ENCODE measurements at regions not wholly inside any gene's neighbourhood (a gene's known extent, or its start where the extent isn't known, plus 50 kb on each side); places are given as distances from the start of the nearest gene placed in this dataset.

- TF ChIP-seq CTCF (IDR thresholded peaks at IDR 0.05; ENCODE audit: low read length, missing control alignments): no peak
- DNase-seq (ENCODE audit: low read depth): no peak
Measured at GRCh38 chr10:109264004-109264403, 659.3 kb downstream of the XPNPEP1 start.

GRCh38 chr10:109261231-109261630 is 662.1 kb downstream of the XPNPEP1 start:
- no peak for DNase-seq (ENCODE audit: low read depth)
- TF ChIP-seq CTCF (IDR thresholded peaks at IDR 0.05; ENCODE audit: low read length, missing control alignments): no peak
- H3K4me3 ChIP-seq (replicated peaks; ENCODE audit: low read depth, low read length): no peak overlapping the region

More at GRCh38 chr10:109264004-109264403, 659.3 kb downstream of the XPNPEP1 start:
- H3K4me3 ChIP-seq (replicated peaks; ENCODE audit: low read depth, low read length): no peak overlapping the region

- TF ChIP-seq CTCF (IDR thresholded peaks at IDR 0.05; ENCODE audit: low read length, missing control alignments): no peak
- no peak overlapping the region for H3K4me3 ChIP-seq (replicated peaks; ENCODE audit: low read depth, low read length)
- peak; percentile 21 for DNase-seq (ENCODE audit: low read depth)
Measured at GRCh38 chr10:109259293-109259692, 664.0 kb downstream of the XPNPEP1 start.

DNA sequence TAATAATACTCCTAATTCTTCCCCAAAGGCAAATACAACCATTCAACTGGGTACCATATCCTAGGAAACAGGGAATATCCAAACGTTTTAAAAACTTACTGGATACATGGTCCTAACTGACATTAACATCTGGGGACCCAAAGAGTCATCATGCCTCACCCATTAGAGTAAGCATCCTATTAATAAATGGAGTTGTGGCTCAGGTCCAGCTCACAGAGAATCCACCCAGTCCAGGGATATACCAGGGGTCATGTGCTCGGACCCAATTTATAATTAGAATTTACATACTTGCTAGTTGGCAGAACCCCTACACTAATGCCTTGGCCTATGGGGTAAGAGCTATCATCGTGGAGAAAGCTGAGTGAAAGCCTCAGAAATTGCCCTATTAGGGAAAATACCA is 670.0 kb downstream of the XPNPEP1 start:
- no peak overlapping the region for H3K4me3 ChIP-seq (replicated peaks; ENCODE audit: low read depth, low read length)
- TF ChIP-seq CTCF (IDR thresholded peaks at IDR 0.05; ENCODE audit: low read length, missing control alignments): no peak
- DNase-seq (ENCODE audit: low read depth): no peak

DNA sequence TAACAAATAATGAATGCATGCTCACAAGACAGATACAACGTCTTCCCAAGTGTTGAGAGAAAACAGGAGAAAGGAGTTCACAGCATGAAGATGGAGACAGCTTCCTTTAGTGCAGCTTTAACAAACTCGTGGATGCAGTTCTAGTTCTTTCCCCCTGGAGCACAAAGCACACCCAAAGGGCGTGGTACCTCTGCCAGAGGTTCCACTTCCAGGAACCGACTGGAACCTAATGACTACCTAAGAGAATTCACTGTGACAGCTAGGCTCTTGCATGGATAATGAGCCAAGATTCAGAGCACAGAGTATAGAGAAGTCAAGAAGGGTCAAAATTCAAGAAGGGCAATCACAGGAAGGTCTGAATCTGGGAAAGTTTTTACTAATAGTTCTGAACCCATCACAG is 673.2 kb downstream of the XPNPEP1 start:
- no peak overlapping the region for H3K4me3 ChIP-seq (replicated peaks; ENCODE audit: low read depth, low read length)
- TF ChIP-seq CTCF (IDR thresholded peaks at IDR 0.05; ENCODE audit: low read length, missing control alignments): no peak
- no peak for DNase-seq (ENCODE audit: low read depth)

GRCh38 chr10:109247814-109248213 is 675.5 kb downstream of the XPNPEP1 start:
- no peak for DNase-seq (ENCODE audit: low read depth)
- no peak overlapping the region for H3K4me3 ChIP-seq (replicated peaks; ENCODE audit: low read depth, low read length)
- TF ChIP-seq CTCF (IDR thresholded peaks at IDR 0.05; ENCODE audit: low read length, missing control alignments): no peak

- DNase-seq (ENCODE audit: low read depth): no peak
- no peak for TF ChIP-seq CTCF (IDR thresholded peaks at IDR 0.05; ENCODE audit: low read length, missing control alignments)
- H3K4me3 ChIP-seq (replicated peaks; ENCODE audit: low read depth, low read length): no peak overlapping the region
Measured at GRCh38 chr10:109245821-109246220, 677.5 kb downstream of the XPNPEP1 start.

Data from fibroblast of pulmonary artery (primary cell).